GM12878 (cell line): ENCODE measurements at regions not wholly inside any gene's neighbourhood (a gene's known extent, or its start where the extent isn't known, plus 50 kb on each side); places are given as distances from the start of the nearest gene placed in this dataset.
A peak's percentile ranks its signal among the peaks of the same experiment; 100 is the strongest.

ENCODE experiments used
- ATAC-seq: fragments of 200-7000 bp; cut with Tn5 transposase; 3 replicates; pipeline ENCODE4 v1.9.1; 2020; ENCODE audit warnings: mild to moderate bottlenecking, moderate library complexity
- BruUV-seq: library from RNA; stranded (reverse); fragments of 400-500 nt; replicated peaks from 2 replicates; lab custom pipeline; 2021; lab: Mats Ljungman, UMichigan
- CTCF ChIA-PET: fragments of 300-600 bp; sonication (Branson Sonifier 250); formaldehyde crosslinking; extraction: SDS; loops from one replicate; lab custom pipeline; 2021; ENCODE audit warnings: inconsistent platforms; lab: Yijun Ruan, JAX
- POLR2A ChIA-PET: fragments of 350-600 bp; formaldehyde crosslinking; extraction: SDS; loops from one replicate; lab custom pipeline; 2021; ENCODE audit warnings: inconsistent platforms; lab: Charles Lee
- RAD21 ChIA-PET: fragments of 300-600 bp; sonication (Branson Sonifier 250); formaldehyde crosslinking; loops from one replicate; lab custom pipeline; 2023; ENCODE audit warnings: antibody characterized with exemption; ENCODE audit not compliant: unreplicated experiment; lab: Charles Lee
- SMC1A ChIA-PET: fragments of 300-600 bp; sonication (Branson Sonifier 250); formaldehyde crosslinking; loops from one replicate; lab custom pipeline; 2023; ENCODE audit not compliant: unreplicated experiment, uncharacterized antibody; lab: Charles Lee
- DNase-seq: peaks from one replicate; pipeline ENCODE4 v3.0.0-alpha.2; 2011; ENCODE audit warnings: low read depth, low spot score
- FAIRE-seq: peaks from 3 replicates; lab custom pipeline; 2011; peaks lifted over from hg19 to GRCh38; lab: Jason Lieb, UNC
- H2AFZ ChIP-seq: 2 replicates; pipeline ENCODE4 v1.6.0; 2011; ENCODE audit warnings: low read depth, low read length, control low read depth; ENCODE audit not compliant: control insufficient read depth
- H3K27ac ChIP-seq: 2 replicates; pipeline ENCODE4 v1.5.1; 2011; ENCODE audit warnings: control low read depth; ENCODE audit not compliant: control insufficient read depth, insufficient read depth
- H3K27me3 ChIP-seq, 2 experiments: replicated peaks in 1 of 2; 2 replicates each; pipeline versions ENCODE4 v1.6.0 to v1.6.1; 2011; ENCODE audit warnings: low read length in 1 of 2; ENCODE audit not compliant: control insufficient read depth in 2 of 2, insufficient read depth in 2 of 2
- H3K36me3 ChIP-seq, 2 experiments: 2 replicates each; pipeline ENCODE4 v1.5.1; 2011; ENCODE audit warnings: low read length in 1 of 2; ENCODE audit not compliant: control insufficient read depth in 2 of 2, insufficient read depth in 2 of 2
- H3K4me1 ChIP-seq: 2 replicates; pipeline ENCODE4 v1.6.1; 2011; ENCODE audit warnings: mild to moderate bottlenecking, low read length, moderate library complexity, mixed read lengths; ENCODE audit not compliant: control insufficient read depth, insufficient read depth
- H3K4me2 ChIP-seq: 2 replicates; pipeline ENCODE4 v1.6.0; 2011; ENCODE audit warnings: control low read depth; ENCODE audit not compliant: control insufficient read depth, insufficient read depth
- H3K4me3 ChIP-seq: fragments of 200-600 bp; sonication (generic); 2 replicates; pipeline ENCODE4 v1.5.1; 2016
- H3K79me2 ChIP-seq: 2 replicates; pipeline ENCODE4 v1.6.0; 2011; ENCODE audit warnings: low read length; ENCODE audit not compliant: control insufficient read depth, insufficient read depth
- H3K9ac ChIP-seq: 2 replicates; pipeline ENCODE4 v1.8.0; 2011; ENCODE audit warnings: low read length, control low read depth, mixed read lengths; ENCODE audit not compliant: control insufficient read depth, insufficient read depth
- H3K9me3 ChIP-seq: replicated peaks from 3 replicates; pipeline ENCODE4 v1.5.1; 2011; ENCODE audit warnings: mild to moderate bottlenecking, low read length; ENCODE audit not compliant: control insufficient read depth, insufficient read depth
- H4K20me1 ChIP-seq: 2 replicates; pipeline ENCODE4 v1.6.0; 2011; ENCODE audit not compliant: control insufficient read depth, insufficient read depth
- RAD21 ChIP-seq: IDR thresholded peaks from 2 replicates; pipeline ENCODE4 v1.6.1; 2011; ENCODE audit warnings: mild to moderate bottlenecking, low read depth, low read length, moderate library complexity; ENCODE audit not compliant: insufficient read depth
- SMC3 ChIP-seq: IDR thresholded peaks from 2 replicates; pipeline ENCODE4 v1.6.1; 2011; ENCODE audit warnings: low read length, improper control_type of control experiment, borderline replicate concordance
- SPI1 ChIP-seq: IDR thresholded peaks from 2 replicates; pipeline ENCODE4 v1.6.1; 2011; ENCODE audit warnings: low read depth, mild to moderate bottlenecking, low read length, moderate library complexity, borderline replicate concordance; ENCODE audit not compliant: insufficient read depth
- TCF7 ChIP-seq: IDR thresholded peaks from 2 replicates; pipeline ENCODE4 v1.6.1; 2014; ENCODE audit warnings: antibody characterized with exemption, borderline replicate concordance
- WRNIP1 ChIP-seq: IDR thresholded peaks from 2 replicates; pipeline ENCODE4 v1.6.1; 2011; ENCODE audit warnings: low read depth, low read length, improper control_type of control experiment, borderline replicate concordance
- WGBS: methylation state at CpG from one replicate; pipeline ENCODE4 v1.1.6; 2016; ENCODE audit warnings: low lambda C conversion rate; ENCODE audit not compliant: insufficient replicate concordance, insufficient coverage; ENCODE audit errors: missing lambda C conversion rate; 5-methylcytosine and 5-hydroxymethylcytosine counted together
- in situ Hi-C: fragments of 300-500 bp; cut with MboI; formaldehyde crosslinking; loops from 9 replicates; pipeline ENCODE4 v1.14.3; 2018; ENCODE audit warnings: mixed read lengths
- intact Hi-C: fragments of 100-400 bp; cut with micrococcal nuclease; formaldehyde crosslinking; loops from one replicate; pipeline ENCODE4 v1.14.2; 2022; ENCODE audit not compliant: unreplicated experiment
- TF ChIP-seq, protein P1 (sequence below): fragments of 450-650 bp; IDR thresholded peaks from 2 replicates; pipeline ENCODE4 v1.6.1; 2017; ENCODE audit warnings: borderline replicate concordance
- TF ChIP-seq, protein P2 (sequence below), 3 experiments: IDR thresholded peaks in 2 of 3; conservative IDR thresholded peaks in 1 of 3; 2 replicates each; pipeline ENCODE4 v1.5.1; 2011; ENCODE audit warnings: low read depth in 3 of 3, low read length in 3 of 3, mild to moderate bottlenecking in 3 of 3, control low read depth in 2 of 3, moderate library complexity in 2 of 3, inconsistent platforms in 1 of 3, mixed read lengths in 1 of 3; ENCODE audit not compliant: control insufficient read depth in 2 of 3, insufficient read depth in 1 of 3; ENCODE audit errors: extremely low read depth in 1 of 3

- ChIA-PET CTCF (interaction anchor here (0.6 to 1.6 kb wide), 9 partner anchors 9 to 505 kb away, joined by 3 to 8 read pairs (median 4); no protein-coding TSS in a partner anchor), RAD21 (no interaction called here), POLR2A (no interaction called here), SMC1A (interaction anchor here (1.5 to 1.8 kb wide), 2 partner anchors 239 to 316 kb away, joined by 3 to 7 read pairs; no protein-coding TSS in a partner anchor)
- intact Hi-C loops (loop anchor here (1.0 to 5.0 kb wide), 5 partner anchors 92 to 506 kb away; no protein-coding TSS in a partner anchor), in situ Hi-C loops (loop anchor here (10.0 kb wide), 2 partner anchors 310 to 510 kb away; no protein-coding TSS in a partner anchor)
- DNase-seq (no peak), FAIRE-seq (peak; percentile 79), ATAC-seq (peak; percentile 94)
- H3K36me3 ChIP-seq, result no peaks in the 10 kb centered on the region
- no peaks in the 10 kb centered on the region for H3K4me1 ChIP-seq
- H3K27ac ChIP-seq, result no peak overlapping the region
- H3K4me2 ChIP-seq, result no peak overlapping the region
- H4K20me1 ChIP-seq, result no peaks in the 10 kb centered on the region
- no peak overlapping the region for H3K9ac ChIP-seq
- TF ChIP-seq SPI1 (0 out of 2 replicates have a peak, but pooled peaks have one; percentile 3), RAD21 (peak; percentile 86), WRNIP1 (no peak), TCF7 (no peak), SMC3 (peak; percentile 74; the same call in 1 of the 2 replicates)
- TF ChIP-seq, protein P1, sequence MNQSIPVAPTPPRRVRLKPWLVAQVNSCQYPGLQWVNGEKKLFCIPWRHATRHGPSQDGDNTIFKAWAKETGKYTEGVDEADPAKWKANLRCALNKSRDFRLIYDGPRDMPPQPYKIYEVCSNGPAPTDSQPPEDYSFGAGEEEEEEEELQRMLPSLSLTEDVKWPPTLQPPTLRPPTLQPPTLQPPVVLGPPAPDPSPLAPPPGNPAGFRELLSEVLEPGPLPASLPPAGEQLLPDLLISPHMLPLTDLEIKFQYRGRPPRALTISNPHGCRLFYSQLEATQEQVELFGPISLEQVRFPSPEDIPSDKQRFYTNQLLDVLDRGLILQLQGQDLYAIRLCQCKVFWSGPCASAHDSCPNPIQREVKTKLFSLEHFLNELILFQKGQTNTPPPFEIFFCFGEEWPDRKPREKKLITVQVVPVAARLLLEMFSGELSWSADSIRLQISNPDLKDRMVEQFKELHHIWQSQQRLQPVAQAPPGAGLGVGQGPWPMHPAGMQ, result no peak
- TF ChIP-seq, protein P2, sequence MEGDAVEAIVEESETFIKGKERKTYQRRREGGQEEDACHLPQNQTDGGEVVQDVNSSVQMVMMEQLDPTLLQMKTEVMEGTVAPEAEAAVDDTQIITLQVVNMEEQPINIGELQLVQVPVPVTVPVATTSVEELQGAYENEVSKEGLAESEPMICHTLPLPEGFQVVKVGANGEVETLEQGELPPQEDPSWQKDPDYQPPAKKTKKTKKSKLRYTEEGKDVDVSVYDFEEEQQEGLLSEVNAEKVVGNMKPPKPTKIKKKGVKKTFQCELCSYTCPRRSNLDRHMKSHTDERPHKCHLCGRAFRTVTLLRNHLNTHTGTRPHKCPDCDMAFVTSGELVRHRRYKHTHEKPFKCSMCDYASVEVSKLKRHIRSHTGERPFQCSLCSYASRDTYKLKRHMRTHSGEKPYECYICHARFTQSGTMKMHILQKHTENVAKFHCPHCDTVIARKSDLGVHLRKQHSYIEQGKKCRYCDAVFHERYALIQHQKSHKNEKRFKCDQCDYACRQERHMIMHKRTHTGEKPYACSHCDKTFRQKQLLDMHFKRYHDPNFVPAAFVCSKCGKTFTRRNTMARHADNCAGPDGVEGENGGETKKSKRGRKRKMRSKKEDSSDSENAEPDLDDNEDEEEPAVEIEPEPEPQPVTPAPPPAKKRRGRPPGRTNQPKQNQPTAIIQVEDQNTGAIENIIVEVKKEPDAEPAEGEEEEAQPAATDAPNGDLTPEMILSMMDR (IDR thresholded peaks at IDR 0.05 in 2 of 3, conservative IDR thresholded peaks at IDR 0.05 in 1 of 3; ENCODE audit: control insufficient read depth in 2 of 3, extremely low read depth in 1 of 3, insufficient read depth in 1 of 3, low read depth in 3 of 3, low read length in 3 of 3), result peak; percentile 83 to 91 (median 89)
- no peaks in the 10 kb centered on the region for H3K9me3 ChIP-seq
- H3K79me2 ChIP-seq, result no peaks in the 10 kb centered on the region
- BruUV-seq, result no TSS peak
- H3K27me3 ChIP-seq, result no peaks in the 10 kb centered on the region
- H2AFZ ChIP-seq, result no peak overlapping the region
- WGBS, result 15% methylated on average over 7 of the region's 7 CpGs
- no peak overlapping the region for H3K4me3 ChIP-seq
Observed at GRCh38 chr1:176374967-176375569, 87.9 kb upstream of the PAPPA2 start.
